ENCODE measurements at regions not wholly inside any gene's neighbourhood (a gene's known extent, or its start where the extent isn't known, plus 50 kb on each side); places are given as distances from the start of the nearest gene placed in this dataset.

- Mint-ChIP-seq H3K4me1 (ENCODE audit: low read depth) (no peaks in the 10 kb centered on the region), H3K4me3 (ENCODE audit: low read depth) (no peak overlapping the region), H3K27ac (no peak overlapping the region), H3K9me3 (ENCODE audit: low read depth) (no peaks in the 10 kb centered on the region), H3K36me3 (ENCODE audit: insufficient read depth) (no peaks in the 10 kb centered on the region), H3K27me3 (no peaks in the 10 kb centered on the region)
- no peak for TF ChIP-seq CTCF (IDR thresholded peaks at IDR 0.05; ENCODE audit: unreplicated experiment)
- DNase-seq (ENCODE audit: low spot score, unreplicated experiment): no peak
Measured at GRCh38 chr2:175750195-175750594, 251.9 kb downstream of the LNPK start.

GRCh38 chr2:175745911-175746310 is 256.2 kb downstream of the LNPK start:
- H3K27me3 Mint-ChIP-seq: no peaks in the 10 kb centered on the region
- no peaks in the 10 kb centered on the region for H3K9me3 Mint-ChIP-seq (ENCODE audit: low read depth)
- H3K4me3 Mint-ChIP-seq (ENCODE audit: low read depth): no peak overlapping the region
- H3K4me1 Mint-ChIP-seq (ENCODE audit: low read depth): no peaks in the 10 kb centered on the region
- DNase-seq (ENCODE audit: low spot score, unreplicated experiment): no peak
- no peak for TF ChIP-seq CTCF (IDR thresholded peaks at IDR 0.05; ENCODE audit: unreplicated experiment)
- no peak overlapping the region for H3K27ac Mint-ChIP-seq
- no peaks in the 10 kb centered on the region for H3K36me3 Mint-ChIP-seq (ENCODE audit: insufficient read depth)

- no peak for DNase-seq (ENCODE audit: low spot score, unreplicated experiment)
- no peaks in the 10 kb centered on the region for H3K27me3 Mint-ChIP-seq
- H3K36me3 Mint-ChIP-seq (ENCODE audit: insufficient read depth): no peaks in the 10 kb centered on the region
- H3K9me3 Mint-ChIP-seq (ENCODE audit: low read depth): no peaks in the 10 kb centered on the region
- TF ChIP-seq CTCF (IDR thresholded peaks at IDR 0.05; ENCODE audit: unreplicated experiment): no peak
- H3K4me3 Mint-ChIP-seq (ENCODE audit: low read depth): no peak overlapping the region
- H3K27ac Mint-ChIP-seq: no peak overlapping the region
- H3K4me1 Mint-ChIP-seq (ENCODE audit: low read depth): no peaks in the 10 kb centered on the region
Measured at GRCh38 chr2:175744000-175744399, 258.1 kb downstream of the LNPK start.

DNA sequence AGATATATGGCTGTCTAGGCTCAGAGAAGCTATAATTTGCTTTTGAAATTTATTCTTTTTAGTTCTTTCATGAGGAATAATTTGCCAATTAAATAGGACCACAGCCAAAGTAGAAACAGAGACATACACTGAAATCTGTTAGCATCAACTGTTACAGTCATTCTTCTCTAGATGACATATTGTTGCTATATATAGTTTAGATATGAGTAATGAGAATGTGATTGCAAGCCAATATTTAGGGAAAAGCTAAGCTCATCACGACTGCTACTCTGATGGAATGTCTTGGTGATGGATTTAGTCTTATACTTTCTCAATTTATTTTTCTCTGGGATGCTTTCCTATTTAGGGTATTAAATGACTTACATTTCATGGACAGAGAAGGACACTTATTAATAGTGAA is 259.1 kb downstream of the LNPK start:
- no peak for TF ChIP-seq CTCF (IDR thresholded peaks at IDR 0.05; ENCODE audit: unreplicated experiment)
- no peak for DNase-seq (ENCODE audit: low spot score, unreplicated experiment)
- Mint-ChIP-seq H3K4me1 (ENCODE audit: low read depth) (no peaks in the 10 kb centered on the region), H3K36me3 (ENCODE audit: insufficient read depth) (no peaks in the 10 kb centered on the region), H3K4me3 (ENCODE audit: low read depth) (no peak overlapping the region), H3K9me3 (ENCODE audit: low read depth) (no peaks in the 10 kb centered on the region), H3K27ac (no peak overlapping the region), H3K27me3 (no peaks in the 10 kb centered on the region)

DNA sequence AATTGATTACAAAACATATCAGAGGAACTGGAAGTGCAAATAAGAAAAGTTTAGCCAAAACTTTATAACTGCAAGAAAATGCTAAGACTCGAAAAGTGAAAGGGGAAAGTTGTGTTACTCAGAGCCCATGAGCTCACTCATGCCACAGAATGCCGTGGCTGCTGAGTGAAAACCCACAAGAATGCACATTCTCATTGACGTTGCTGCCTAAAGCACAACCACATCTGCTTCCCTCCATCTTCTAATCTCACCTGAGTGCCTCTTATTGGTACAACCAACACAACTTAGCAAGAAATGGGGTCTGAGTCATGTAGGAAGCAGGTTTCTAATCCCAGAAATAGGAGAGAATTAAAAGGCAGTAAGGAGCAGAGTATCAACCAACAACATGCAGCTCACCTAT is 259.7 kb downstream of the LNPK start:
- H3K27ac Mint-ChIP-seq: no peak overlapping the region

More for the DNA sequence above, 259.7 kb downstream of the LNPK start:
- H3K36me3 Mint-ChIP-seq (ENCODE audit: insufficient read depth): no peaks in the 10 kb centered on the region
- H3K4me1 Mint-ChIP-seq (ENCODE audit: low read depth): no peaks in the 10 kb centered on the region
- DNase-seq (ENCODE audit: low spot score, unreplicated experiment): no peak
- TF ChIP-seq CTCF (IDR thresholded peaks at IDR 0.05; ENCODE audit: unreplicated experiment): no peak
- H3K4me3 Mint-ChIP-seq (ENCODE audit: low read depth): no peak overlapping the region
- H3K9me3 Mint-ChIP-seq (ENCODE audit: low read depth): no peaks in the 10 kb centered on the region
- no peaks in the 10 kb centered on the region for H3K27me3 Mint-ChIP-seq

Data from progenitor cell of endocrine pancreas (in vitro differentiated cells).